GM13976 (cell line): ENCODE measurements at regions not wholly inside any gene's neighbourhood (a gene's known extent, or its start where the extent isn't known, plus 50 kb on each side); places are given as distances from the start of the nearest gene placed in this dataset.
"Not testable (repeated sequence)": the region's sequence is repeated elsewhere in the genome, so short reads cannot be mapped to it uniquely, and the experiment has no call there.

Experiments
- DNase-seq: peaks from one replicate; pipeline ENCODE4 v3.0.0; 2012; ENCODE audit warnings: low spot score
- CTCF ChIP-seq: IDR thresholded peaks from 2 replicates; pipeline ENCODE4 v1.5.1; 2012; ENCODE audit warnings: borderline replicate concordance, mild to moderate bottlenecking; ENCODE audit not compliant: insufficient read depth; ENCODE audit errors: extremely low read depth, missing control alignments, control extremely low read depth
- in situ Hi-C: fragments of 300-500 bp; cut with MboI; formaldehyde crosslinking; loops from one replicate; pipeline ENCODE4 v1.12.0; 2022; ENCODE audit warnings: low sequenced_read_pairs, mixed read lengths, inconsistent platforms; ENCODE audit not compliant: unreplicated experiment

- in situ Hi-C loops: no loop called here
- no peak for DNase-seq
- TF ChIP-seq CTCF: no peak
Measured at GRCh38 chr1:26626994-26627393, 68.8 kb upstream of the ARID1A start.

GRCh38 chr1:26627954-26628353, 67.9 kb upstream of the ARID1A start:
- peak; percentile 35 for DNase-seq
- no peak for TF ChIP-seq CTCF
- in situ Hi-C loops: no loop called here

- DNase-seq: no peak
- in situ Hi-C loops: no loop called here
- TF ChIP-seq CTCF: no peak
Measured at GRCh38 chr1:26630634-26631033, 65.2 kb upstream of the ARID1A start.

- in situ Hi-C loops, DNase-seq: not testable (repeated sequence)
Measured at GRCh38 chr1:26635800-26636199, 60.0 kb upstream of the ARID1A start.

GRCh38 chr1:26645734-26646133, 50.1 kb upstream of the ARID1A start:
- in situ Hi-C loops: no loop called here
- TF ChIP-seq CTCF: no peak
- no peak for DNase-seq
